ENCODE measurements at regions not wholly inside any gene's neighbourhood (a gene's known extent, or its start where the extent isn't known, plus 50 kb on each side); places are given as distances from the start of the nearest gene placed in this dataset.

GRCh38 chr10:9786576-9786975, 1231.1 kb upstream of the CELF2 start:
- DNase-seq (ENCODE audit: low read depth) = peak; percentile 19

- DNase-seq (ENCODE audit: low read depth) = no peak
Measured at GRCh38 chr10:9789996-9790395, 1227.7 kb upstream of the CELF2 start.

- peak; percentile 7 for DNase-seq (ENCODE audit: low read depth)
Measured at GRCh38 chr10:9792181-9792580, 1225.5 kb upstream of the CELF2 start.

- no peak for DNase-seq (ENCODE audit: low read depth)
Measured at GRCh38 chr10:9796564-9796963, 1221.1 kb upstream of the CELF2 start.

GRCh38 chr10:9800011-9800410, 1217.7 kb upstream of the CELF2 start:
- no peak for DNase-seq (ENCODE audit: low read depth)

- DNase-seq (ENCODE audit: low read depth) = no peak
Measured at GRCh38 chr10:9800571-9800970, 1217.1 kb upstream of the CELF2 start.

- DNase-seq (ENCODE audit: low read depth) = no peak
Measured at GRCh38 chr10:9807846-9808245, 1209.8 kb upstream of the CELF2 start.

GRCh38 chr10:9811601-9812000, 1206.1 kb upstream of the CELF2 start:
- no peak for DNase-seq (ENCODE audit: low read depth)

GRCh38 chr10:9814285-9814864, 1203.3 kb upstream of the CELF2 start:
- no peak for DNase-seq (ENCODE audit: low read depth)

- DNase-seq (ENCODE audit: low read depth) = no peak
Measured at GRCh38 chr10:9819756-9820494, 1197.7 kb upstream of the CELF2 start.

GRCh38 chr10:9823268-9823930, 1194.3 kb upstream of the CELF2 start:
- no peak for DNase-seq (ENCODE audit: low read depth)

GRCh38 chr10:9824631-9825071, 1193.0 kb upstream of the CELF2 start:
- DNase-seq (ENCODE audit: low read depth) = no peak

GRCh38 chr10:9825491-9826018, 1192.1 kb upstream of the CELF2 start:
- DNase-seq (ENCODE audit: low read depth) = no peak

GRCh38 chr10:9828110-9828509, 1189.6 kb upstream of the CELF2 start:
- no peak for DNase-seq (ENCODE audit: low read depth)

GRCh38 chr10:9833942-9834341, 1183.7 kb upstream of the CELF2 start:
- DNase-seq (ENCODE audit: low read depth) = no peak

- no peak for DNase-seq (ENCODE audit: low read depth)
Measured at GRCh38 chr10:9834434-9834833, 1183.2 kb upstream of the CELF2 start.

GRCh38 chr10:9845075-9845474, 1172.6 kb upstream of the CELF2 start:
- no peak for DNase-seq (ENCODE audit: low read depth)

GRCh38 chr10:9848278-9848677, 1169.4 kb upstream of the CELF2 start:
- no peak for DNase-seq (ENCODE audit: low read depth)

GRCh38 chr10:9848981-9849380, 1168.7 kb upstream of the CELF2 start:
- no peak for DNase-seq (ENCODE audit: low read depth)

- no peak for DNase-seq (ENCODE audit: low read depth)
Measured at GRCh38 chr10:9850415-9850814, 1167.3 kb upstream of the CELF2 start.

GRCh38 chr10:9851808-9852207, 1165.9 kb upstream of the CELF2 start:
- no peak for DNase-seq (ENCODE audit: low read depth)

- no peak for DNase-seq (ENCODE audit: low read depth)
Measured at GRCh38 chr10:9853405-9854355, 1164.0 kb upstream of the CELF2 start.

All from ELR (cell line).